ENCODE measurements at regions not wholly inside any gene's neighbourhood (a gene's known extent, or its start where the extent isn't known, plus 50 kb on each side); places are given as distances from the start of the nearest gene placed in this dataset.

DNA sequence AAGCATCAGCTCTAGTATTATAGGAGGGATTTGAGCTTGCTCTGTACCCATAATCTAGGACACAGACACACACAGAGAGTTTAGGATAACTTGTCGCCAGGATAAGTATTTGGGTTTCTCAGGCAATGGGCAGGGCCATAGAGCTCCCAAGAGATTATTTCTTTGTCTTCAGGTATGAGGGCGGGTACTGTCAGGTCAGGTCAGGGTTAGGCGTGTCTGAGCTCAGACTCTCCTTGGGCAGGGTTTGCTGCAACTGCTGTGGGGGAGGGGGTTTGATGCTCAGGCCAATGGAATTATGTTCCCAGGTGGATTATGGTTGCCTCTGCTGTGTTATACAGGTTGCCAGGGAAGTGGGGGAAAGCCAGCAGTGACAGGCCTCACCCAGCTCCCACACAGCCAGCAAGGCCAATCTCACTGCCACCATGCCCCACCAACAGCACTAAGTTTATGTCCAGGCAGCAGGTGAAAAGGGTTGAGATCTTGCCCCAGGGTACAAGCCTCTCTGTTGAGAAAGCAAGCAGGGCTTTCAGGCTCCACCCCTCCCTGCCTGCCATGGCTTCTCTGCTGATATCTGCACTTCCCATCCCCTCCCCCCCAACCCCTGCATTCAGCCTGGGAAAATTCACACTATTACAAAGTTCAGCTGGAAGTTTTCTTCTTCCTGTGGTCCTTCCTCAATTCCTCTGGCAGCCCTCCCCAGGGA, 101.3 kb downstream of the RRAGB start:
- Mint-ChIP-seq H3K36me3 (0 out of 2 replicates have a peak, but pooled peaks cover 2% of the 10 kb centered on the region), H3K9me3 (peaks cover 12% of the 10 kb centered on the region), H3K4me1 (peaks cover 16% of the 10 kb centered on the region), H3K27ac (no peak overlapping the region), H3K4me3 (no peak overlapping the region), H3K27me3 (ENCODE audit: low read depth) (0 out of 2 replicates have a peak, but pooled peaks cover 2% of the 10 kb centered on the region)
- ChIA-PET POLR2A (no interaction called here), CTCF (interaction anchor here (0.5 to 1.3 kb wide), 2 partner anchors 89 to 684 kb away, joined by 3 to 5 read pairs; no protein-coding TSS in a partner anchor)
- ATAC-seq (peak; percentile 88), DNase-seq (ENCODE audit: low spot score) (peak; percentile 11)
- TF ChIP-seq MAX (CRISPR knock-in tag; IDR thresholded peaks at IDR 0.05), result no peak
- no peak for TF ChIP-seq ATF1 (CRISPR knock-in tag; IDR thresholded peaks at IDR 0.05)
- TF ChIP-seq, protein P1, sequence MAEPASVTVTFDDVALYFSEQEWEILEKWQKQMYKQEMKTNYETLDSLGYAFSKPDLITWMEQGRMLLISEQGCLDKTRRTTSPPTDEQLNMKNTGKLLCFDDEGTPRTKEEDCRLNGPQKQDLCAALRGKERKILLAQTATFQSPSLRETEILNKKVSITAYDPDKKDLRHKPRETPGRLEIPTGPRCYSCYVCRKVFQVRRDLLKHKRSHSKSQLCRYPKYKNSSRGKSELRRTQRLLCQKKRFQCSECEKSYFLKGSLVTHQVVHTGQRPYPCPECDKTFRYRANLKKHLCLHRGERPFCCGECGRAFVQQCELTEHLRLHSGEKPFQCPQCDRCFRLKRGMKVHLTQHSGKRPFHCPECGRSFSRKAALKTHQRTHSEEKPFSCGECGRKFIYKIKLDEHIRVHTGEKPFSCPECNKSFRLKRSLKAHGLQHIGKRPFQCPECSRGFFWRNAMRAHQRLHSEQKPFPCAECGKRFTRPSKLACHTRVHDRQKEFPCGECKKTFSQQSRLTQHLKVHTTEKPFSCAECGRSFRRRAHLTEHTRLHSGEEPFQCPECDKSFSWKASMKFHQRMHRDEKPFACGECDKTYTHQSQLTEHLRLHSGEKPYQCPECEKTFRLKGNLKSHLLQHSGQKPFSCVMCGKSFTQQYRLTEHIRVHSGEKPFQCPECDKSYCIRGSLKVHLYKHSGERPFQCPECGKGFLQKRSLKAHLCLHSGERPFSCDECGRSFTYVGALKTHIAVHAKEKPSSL (CRISPR knock-in tag; conservative IDR thresholded peaks at IDR 0.05), result no peak
- TF ChIP-seq, protein P2, sequence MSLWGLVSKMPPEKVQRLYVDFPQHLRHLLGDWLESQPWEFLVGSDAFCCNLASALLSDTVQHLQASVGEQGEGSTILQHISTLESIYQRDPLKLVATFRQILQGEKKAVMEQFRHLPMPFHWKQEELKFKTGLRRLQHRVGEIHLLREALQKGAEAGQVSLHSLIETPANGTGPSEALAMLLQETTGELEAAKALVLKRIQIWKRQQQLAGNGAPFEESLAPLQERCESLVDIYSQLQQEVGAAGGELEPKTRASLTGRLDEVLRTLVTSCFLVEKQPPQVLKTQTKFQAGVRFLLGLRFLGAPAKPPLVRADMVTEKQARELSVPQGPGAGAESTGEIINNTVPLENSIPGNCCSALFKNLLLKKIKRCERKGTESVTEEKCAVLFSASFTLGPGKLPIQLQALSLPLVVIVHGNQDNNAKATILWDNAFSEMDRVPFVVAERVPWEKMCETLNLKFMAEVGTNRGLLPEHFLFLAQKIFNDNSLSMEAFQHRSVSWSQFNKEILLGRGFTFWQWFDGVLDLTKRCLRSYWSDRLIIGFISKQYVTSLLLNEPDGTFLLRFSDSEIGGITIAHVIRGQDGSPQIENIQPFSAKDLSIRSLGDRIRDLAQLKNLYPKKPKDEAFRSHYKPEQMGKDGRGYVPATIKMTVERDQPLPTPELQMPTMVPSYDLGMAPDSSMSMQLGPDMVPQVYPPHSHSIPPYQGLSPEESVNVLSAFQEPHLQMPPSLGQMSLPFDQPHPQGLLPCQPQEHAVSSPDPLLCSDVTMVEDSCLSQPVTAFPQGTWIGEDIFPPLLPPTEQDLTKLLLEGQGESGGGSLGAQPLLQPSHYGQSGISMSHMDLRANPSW (CRISPR knock-in tag; conservative IDR thresholded peaks at IDR 0.05; ENCODE audit: low read depth), result no peak
- no peak for TF ChIP-seq TCF7 (CRISPR knock-in tag; IDR thresholded peaks at IDR 0.05; ENCODE audit: low read depth)

GRCh38 chrX:55839485-55839884, 121.9 kb downstream of the RRAGB start:
- POLR2A ChIA-PET, result no interaction called here
- Mint-ChIP-seq H3K27me3 (ENCODE audit: low read depth) (peaks cover 2% of the 10 kb centered on the region; the same call in 1 of the 2 replicates), H3K27ac (no peak overlapping the region), H3K4me1 (peaks cover 5% of the 10 kb centered on the region), H3K9me3 (peaks cover 5% of the 10 kb centered on the region; the same call in 1 of the 2 replicates), H3K36me3 (no peaks in the 10 kb centered on the region), H3K4me3 (no peak overlapping the region)
- DNase-seq (ENCODE audit: low spot score), result peak; percentile 64
- CTCF ChIA-PET, result interaction anchor here (1.1 to 3.3 kb wide), 2 partner anchors 69 to 80 kb away, joined by 3 to 21 read pairs; no protein-coding TSS in a partner anchor
- TF ChIP-seq ZNF423 (CRISPR knock-in tag; IDR thresholded peaks at IDR 0.05), result no peak
- peak; percentile 99 for ATAC-seq

GRCh38 chrX:55841962-55842752, 124.6 kb downstream of the RRAGB start:
- Mint-ChIP-seq H3K4me3 (no peak overlapping the region), H3K4me1 (peaks cover 5% of the 10 kb centered on the region), H3K36me3 (no peaks in the 10 kb centered on the region), H3K27ac (no peak overlapping the region), H3K9me3 (peaks cover 5% of the 10 kb centered on the region; the same call in 1 of the 2 replicates), H3K27me3 (ENCODE audit: low read depth) (peaks cover 2% of the 10 kb centered on the region; the same call in 1 of the 2 replicates)
- ATAC-seq (no peak), DNase-seq (ENCODE audit: low spot score) (no peak)
- ChIA-PET CTCF (interaction anchor here (0.7 to 3.3 kb wide), 2 partner anchors 66 to 211 kb away, joined by 3 to 21 read pairs; no protein-coding TSS in a partner anchor), POLR2A (no interaction called here)
- no peak for TF ChIP-seq ZNF396 (CRISPR knock-in tag; IDR thresholded peaks at IDR 0.05; ENCODE audit: borderline replicate concordance)
- no peak for TF ChIP-seq MXD4 (CRISPR knock-in tag; IDR thresholded peaks at IDR 0.05; ENCODE audit: borderline replicate concordance)
- TF ChIP-seq, protein P1 (CRISPR knock-in tag; conservative IDR thresholded peaks at IDR 0.05), result no peak
- TF ChIP-seq, protein P3, sequence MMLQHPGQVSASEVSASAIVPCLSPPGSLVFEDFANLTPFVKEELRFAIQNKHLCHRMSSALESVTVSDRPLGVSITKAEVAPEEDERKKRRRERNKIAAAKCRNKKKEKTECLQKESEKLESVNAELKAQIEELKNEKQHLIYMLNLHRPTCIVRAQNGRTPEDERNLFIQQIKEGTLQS (CRISPR knock-in tag; conservative IDR thresholded peaks at IDR 0.05), result no peak
- TF ChIP-seq, protein P4, sequence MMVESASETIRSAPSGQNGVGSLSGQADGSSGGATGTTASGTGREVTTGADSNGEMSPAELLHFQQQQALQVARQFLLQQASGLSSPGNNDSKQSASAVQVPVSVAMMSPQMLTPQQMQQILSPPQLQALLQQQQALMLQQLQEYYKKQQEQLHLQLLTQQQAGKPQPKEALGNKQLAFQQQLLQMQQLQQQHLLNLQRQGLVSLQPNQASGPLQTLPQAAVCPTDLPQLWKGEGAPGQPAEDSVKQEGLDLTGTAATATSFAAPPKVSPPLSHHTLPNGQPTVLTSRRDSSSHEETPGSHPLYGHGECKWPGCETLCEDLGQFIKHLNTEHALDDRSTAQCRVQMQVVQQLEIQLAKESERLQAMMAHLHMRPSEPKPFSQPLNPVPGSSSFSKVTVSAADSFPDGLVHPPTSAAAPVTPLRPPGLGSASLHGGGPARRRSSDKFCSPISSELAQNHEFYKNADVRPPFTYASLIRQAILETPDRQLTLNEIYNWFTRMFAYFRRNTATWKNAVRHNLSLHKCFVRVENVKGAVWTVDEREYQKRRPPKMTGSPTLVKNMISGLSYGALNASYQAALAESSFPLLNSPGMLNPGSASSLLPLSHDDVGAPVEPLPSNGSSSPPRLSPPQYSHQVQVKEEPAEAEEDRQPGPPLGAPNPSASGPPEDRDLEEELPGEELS (CRISPR knock-in tag; IDR thresholded peaks at IDR 0.05), result no peak
- TF ChIP-seq, protein P5, sequence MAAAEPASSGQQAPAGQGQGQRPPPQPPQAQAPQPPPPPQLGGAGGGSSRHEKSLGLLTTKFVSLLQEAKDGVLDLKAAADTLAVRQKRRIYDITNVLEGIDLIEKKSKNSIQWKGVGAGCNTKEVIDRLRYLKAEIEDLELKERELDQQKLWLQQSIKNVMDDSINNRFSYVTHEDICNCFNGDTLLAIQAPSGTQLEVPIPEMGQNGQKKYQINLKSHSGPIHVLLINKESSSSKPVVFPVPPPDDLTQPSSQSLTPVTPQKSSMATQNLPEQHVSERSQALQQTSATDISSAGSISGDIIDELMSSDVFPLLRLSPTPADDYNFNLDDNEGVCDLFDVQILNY (CRISPR knock-in tag; IDR thresholded peaks at IDR 0.05), result no peak
- TF ChIP-seq GTF2I (CRISPR knock-in tag; conservative IDR thresholded peaks at IDR 0.05), result no peak
- no peak for TF ChIP-seq NFATC4 (CRISPR knock-in tag; IDR thresholded peaks at IDR 0.05)
- TF ChIP-seq ZSCAN18 (CRISPR knock-in tag; IDR thresholded peaks at IDR 0.05), result no peak
